ENCODE measurements at regions not wholly inside any gene's neighbourhood (a gene's known extent, or its start where the extent isn't known, plus 50 kb on each side); places are given as distances from the start of the nearest gene placed in this dataset.
"Not testable (repeated sequence)": the region's sequence is repeated elsewhere in the genome, so short reads cannot be mapped to it uniquely, and the experiment has no call there.

- Histone ChIP-seq H3K9me3 (no peaks in the 10 kb centered on the region), H3K27me3 (no peaks in the 10 kb centered on the region), H3K4me1 (no peaks in the 10 kb centered on the region), H3K36me3 (no peaks in the 10 kb centered on the region), H3K27ac (no peak overlapping the region), H3K4me3 (no peak overlapping the region)
- no peak for ATAC-seq (ENCODE audit: low FRiP score in 2 of 2)
- DNase-seq = no peak
- 85 to 88% methylated on average over 2 of the region's 2 CpGs for WGBS, 2 donors
- no peak for TF ChIP-seq EP300 (IDR thresholded peaks at IDR 0.05)
Observed at GRCh38 chr5:128711216-128711615, 173.2 kb upstream of the FBN2 start.

- DNase-seq = no peak
- ATAC-seq (ENCODE audit: low FRiP score in 2 of 2) = no peak
- H3K4me3 ChIP-seq = no peak overlapping the region
- H3K36me3 ChIP-seq = no peaks in the 10 kb centered on the region
- H3K27ac ChIP-seq = no peak overlapping the region
- H3K27me3 ChIP-seq = no peaks in the 10 kb centered on the region
- H3K9me3 ChIP-seq = no peaks in the 10 kb centered on the region
- H3K4me1 ChIP-seq = no peaks in the 10 kb centered on the region
- WGBS, 2 donors = 89 to 100% methylated on average over 1 of the region's 1 CpG
- TF ChIP-seq EP300 (IDR thresholded peaks at IDR 0.05) = no peak
- TF ChIP-seq POLR2AphosphoS5 (IDR thresholded peaks at IDR 0.05) = no peak
- TF ChIP-seq POLR2A (IDR thresholded peaks at IDR 0.05) = no peak
- TF ChIP-seq CTCF (IDR thresholded peaks at IDR 0.05) = no peak
Observed at GRCh38 chr5:128714551-128714950, 176.5 kb upstream of the FBN2 start.

GRCh38 chr5:128722551-128722950 lies 184.5 kb upstream of the FBN2 start:
- no peak overlapping the region for H3K27ac ChIP-seq
- H3K9me3 ChIP-seq = no peaks in the 10 kb centered on the region
- no peak for DNase-seq
- no peak overlapping the region for H3K4me3 ChIP-seq
- no peaks in the 10 kb centered on the region for H3K36me3 ChIP-seq
- no peaks in the 10 kb centered on the region for H3K27me3 ChIP-seq
- 81 to 88% methylated on average over 1 of the region's 1 CpG for WGBS, 2 donors
- ATAC-seq (ENCODE audit: low FRiP score in 2 of 2) = no peak
- TF ChIP-seq POLR2A (IDR thresholded peaks at IDR 0.05) = no peak
- no peaks in the 10 kb centered on the region for H3K4me1 ChIP-seq

- not testable (repeated sequence) for ATAC-seq (ENCODE audit: low FRiP score in 2 of 2); H3K27ac ChIP-seq; H3K9me3 ChIP-seq; H3K27me3 ChIP-seq; H3K36me3 ChIP-seq; H3K4me1 ChIP-seq; DNase-seq; H3K4me3 ChIP-seq
- 72 to 77% methylated on average over 2 of the region's 2 CpGs for WGBS, 2 donors
Observed at GRCh38 chr5:128730021-128730420, 192.0 kb upstream of the FBN2 start.

GRCh38 chr5:128735656-128736055 lies 197.6 kb upstream of the FBN2 start:
- WGBS, 2 donors = 89 to 95% methylated on average over 4 of the region's 4 CpGs
- DNase-seq = not testable (repeated sequence)

GRCh38 chr5:128736553-128736952 lies 198.5 kb upstream of the FBN2 start:
- H3K9me3 ChIP-seq = no peaks in the 10 kb centered on the region
- no peak overlapping the region for H3K27ac ChIP-seq
- H3K36me3 ChIP-seq = no peaks in the 10 kb centered on the region
- ATAC-seq (ENCODE audit: low FRiP score in 2 of 2) (no peak), DNase-seq (no peak)
- H3K27me3 ChIP-seq = no peaks in the 10 kb centered on the region
- no peaks in the 10 kb centered on the region for H3K4me1 ChIP-seq
- H3K4me3 ChIP-seq = no peak overlapping the region
- TF ChIP-seq CTCF (IDR thresholded peaks at IDR 0.05) (no peak), EP300 (IDR thresholded peaks at IDR 0.05) (no peak), POLR2A (IDR thresholded peaks at IDR 0.05) (no peak), POLR2AphosphoS5 (IDR thresholded peaks at IDR 0.05) (no peak)
- WGBS, 2 donors = 60 to 92% methylated on average over 1 of the region's 1 CpG

More at GRCh38 chr5:128735656-128736055, 197.6 kb upstream of the FBN2 start:
- not testable (repeated sequence) for H3K27ac ChIP-seq; ATAC-seq (ENCODE audit: low FRiP score in 2 of 2); H3K9me3 ChIP-seq; H3K36me3 ChIP-seq; H3K27me3 ChIP-seq; H3K4me1 ChIP-seq; H3K4me3 ChIP-seq

GRCh38 chr5:128749136-128749898 lies 211.3 kb upstream of the FBN2 start:
- DNase-seq = no peak
- H3K4me3 ChIP-seq = no peak overlapping the region
- no peaks in the 10 kb centered on the region for H3K4me1 ChIP-seq
- 45 to 52% methylated on average over 10 to 11 of the region's 11 CpGs for WGBS, 2 donors
- H3K36me3 ChIP-seq = no peaks in the 10 kb centered on the region
- no peak for TF ChIP-seq EP300 (IDR thresholded peaks at IDR 0.05)
- no peak for TF ChIP-seq CTCF (IDR thresholded peaks at IDR 0.05)
- no peak for TF ChIP-seq POLR2AphosphoS5 (IDR thresholded peaks at IDR 0.05)
- no peak for TF ChIP-seq POLR2A (IDR thresholded peaks at IDR 0.05)
- H3K9me3 ChIP-seq = no peaks in the 10 kb centered on the region
- no peaks in the 10 kb centered on the region for H3K27me3 ChIP-seq
- H3K27ac ChIP-seq = no peak overlapping the region
- no peak for ATAC-seq (ENCODE audit: low FRiP score in 2 of 2)
